Astrocyte (in vitro differentiated cells and primary cell): ENCODE measurements at regions not wholly inside any gene's neighbourhood (a gene's known extent, or its start where the extent isn't known, plus 50 kb on each side); places are given as distances from the start of the nearest gene placed in this dataset.
"Not testable (repeated sequence)": the region's sequence is repeated elsewhere in the genome, so short reads cannot be mapped to it uniquely, and the experiment has no call there.

ENCODE experiments used
- DNase-seq: peaks from one replicate; pipeline ENCODE4 v3.0.0-alpha.2; 2010; ENCODE audit warnings: low read depth
- FAIRE-seq: peaks from 2 replicates; lab custom pipeline; 2011; peaks lifted over from hg19 to GRCh38; lab: Jason Lieb, UNC
- H2AFZ ChIP-seq: 2 replicates; pipeline ENCODE4 v1.6.0; 2012; ENCODE audit warnings: low read depth, low read length, inconsistent platforms
- H3K27ac ChIP-seq: 2 replicates; pipeline ENCODE4 v1.5.1; 2011; ENCODE audit warnings: low read depth, low read length, inconsistent platforms
- H3K27me3 ChIP-seq: 2 replicates; pipeline ENCODE4 v1.6.0; 2011; ENCODE audit warnings: low read length, inconsistent platforms; ENCODE audit not compliant: insufficient read depth
- H3K36me3 ChIP-seq: 2 replicates; pipeline ENCODE4 v1.5.1; 2011; ENCODE audit warnings: low read length, inconsistent platforms; ENCODE audit not compliant: insufficient read depth
- H3K4me1 ChIP-seq: 2 replicates; pipeline ENCODE4 v1.5.1; 2011; ENCODE audit warnings: low read length, inconsistent platforms; ENCODE audit not compliant: insufficient read depth
- H3K4me2 ChIP-seq: 2 replicates; pipeline ENCODE4 v1.6.0; 2012; ENCODE audit warnings: low read length, inconsistent platforms
- H3K4me3 ChIP-seq: 2 replicates; pipeline ENCODE4 v1.5.1; 2011; ENCODE audit warnings: low read depth, mild to moderate bottlenecking, low read length, inconsistent platforms; ENCODE audit not compliant: insufficient read depth
- H3K79me2 ChIP-seq: 2 replicates; pipeline ENCODE4 v1.6.0; 2012; ENCODE audit warnings: mild to moderate bottlenecking, low read length, inconsistent platforms; ENCODE audit not compliant: insufficient read depth
- H3K9ac ChIP-seq: 2 replicates; pipeline ENCODE4 v1.6.0; 2012; ENCODE audit warnings: mild to moderate bottlenecking, low read length, inconsistent platforms
- H3K9me3 ChIP-seq: 2 replicates; pipeline ENCODE4 v1.5.1; 2012; ENCODE audit warnings: low read depth, mild to moderate bottlenecking, low read length, inconsistent platforms; ENCODE audit not compliant: insufficient read depth
- H4K20me1 ChIP-seq: 2 replicates; pipeline ENCODE4 v1.6.0; 2012; ENCODE audit warnings: low read length, inconsistent platforms; ENCODE audit not compliant: insufficient read depth
- H3K27ac Mint-ChIP-seq: one replicate; pipeline ENCODE4 v1.8.0; 2021; ENCODE audit warnings: mild to moderate bottlenecking, mixed read lengths; ENCODE audit not compliant: unreplicated experiment
- H3K27me3 Mint-ChIP-seq: one replicate; pipeline ENCODE4 v1.8.0; 2021; ENCODE audit warnings: low read depth, mixed read lengths; ENCODE audit not compliant: unreplicated experiment
- H3K36me3 Mint-ChIP-seq: one replicate; pipeline ENCODE4 v1.8.0; 2021; ENCODE audit warnings: low read depth, mixed read lengths; ENCODE audit not compliant: unreplicated experiment
- H3K4me1 Mint-ChIP-seq: one replicate; pipeline ENCODE4 v1.8.0; 2021; ENCODE audit warnings: low read depth, mixed read lengths; ENCODE audit not compliant: unreplicated experiment
- H3K4me3 Mint-ChIP-seq: one replicate; pipeline ENCODE4 v1.8.0; 2021; ENCODE audit warnings: mild to moderate bottlenecking, moderate library complexity, mixed read lengths; ENCODE audit not compliant: unreplicated experiment
- H3K9me3 Mint-ChIP-seq: one replicate; pipeline ENCODE4 v1.8.0; 2021; ENCODE audit warnings: mild to moderate bottlenecking, mixed read lengths; ENCODE audit not compliant: unreplicated experiment
- CTCF ChIP-seq: IDR thresholded peaks from 2 replicates; pipeline ENCODE4 v1.5.1; 2011; ENCODE audit warnings: low read depth, mild to moderate bottlenecking, inconsistent platforms, low read length, moderate library complexity; ENCODE audit not compliant: insufficient read depth
- EZH2 ChIP-seq: IDR thresholded peaks from 2 replicates; pipeline ENCODE4 v1.6.1; 2012; ENCODE audit warnings: mild to moderate bottlenecking, low read length, inconsistent platforms; ENCODE audit not compliant: insufficient read depth

DNA sequence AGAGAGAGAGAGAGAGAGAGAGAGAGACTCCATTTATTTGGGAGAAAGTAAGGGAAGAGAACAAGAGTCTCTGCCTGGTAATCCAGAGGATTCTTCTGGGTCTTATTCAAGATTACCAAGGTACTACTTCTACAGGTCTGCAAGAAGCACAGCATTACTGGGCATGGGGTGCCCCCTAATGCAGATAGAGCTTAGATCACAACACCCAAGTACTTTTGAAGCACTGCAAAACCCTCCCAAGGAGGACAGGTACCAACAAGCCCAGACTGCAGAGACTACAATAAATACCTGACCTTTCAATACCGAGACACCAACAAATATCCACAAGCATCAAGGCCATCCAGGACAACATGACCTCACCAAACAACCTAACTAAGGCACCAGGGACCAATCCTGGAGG lies 94.7 kb upstream of the PHF24 start:
- Histone ChIP-seq H3K27ac (no peak overlapping the region), H3K4me2 (no peak overlapping the region), H3K9me3 (no peaks in the 10 kb centered on the region), H3K79me2 (no peaks in the 10 kb centered on the region), H4K20me1 (no peaks in the 10 kb centered on the region), H3K36me3 (no peaks in the 10 kb centered on the region), H2AFZ (no peak overlapping the region), H3K4me1 (no peaks in the 10 kb centered on the region), H3K27me3 (peaks cover 2% of the 10 kb centered on the region), H3K4me3 (no peak overlapping the region), H3K9ac (no peak overlapping the region)
- TF ChIP-seq EZH2 (no peak), CTCF (no peak)
- Mint-ChIP-seq H3K36me3 (no peaks in the 10 kb centered on the region), H3K4me1 (no peaks in the 10 kb centered on the region), H3K27ac (no peak overlapping the region), H3K9me3 (peaks cover 15% of the 10 kb centered on the region), H3K4me3 (no peak overlapping the region), H3K27me3 (peaks cover 14% of the 10 kb centered on the region)
- DNase-seq = no peak
- no peak for FAIRE-seq

DNA sequence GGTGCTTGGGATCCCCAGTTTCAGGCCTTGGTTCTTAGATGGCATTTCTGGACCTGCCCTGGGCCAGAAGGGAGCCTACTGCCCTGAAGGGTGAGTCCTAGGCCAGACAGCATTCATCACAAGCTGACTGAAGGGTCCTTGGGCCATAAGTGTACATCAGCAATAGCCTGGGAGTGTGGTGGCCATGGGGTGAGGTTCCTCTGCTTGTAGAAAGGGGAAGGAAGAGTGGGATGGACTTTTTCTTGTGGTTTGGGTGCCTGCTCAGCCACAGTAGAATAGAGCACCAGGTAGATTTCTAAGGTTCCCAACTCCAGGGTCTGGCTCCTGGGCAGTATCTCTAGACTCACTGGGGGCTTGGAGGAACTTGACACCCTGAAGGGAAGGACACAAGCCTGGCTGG lies 95.2 kb upstream of the PHF24 start:
- DNase-seq = no peak
- no peaks in the 10 kb centered on the region for H3K36me3 ChIP-seq
- H3K9me3 ChIP-seq = no peaks in the 10 kb centered on the region
- no peak overlapping the region for H2AFZ ChIP-seq
- no peaks in the 10 kb centered on the region for H3K36me3 Mint-ChIP-seq
- no peak overlapping the region for H3K27ac Mint-ChIP-seq
- no peak for TF ChIP-seq CTCF
- TF ChIP-seq EZH2 = no peak
- H3K27me3 Mint-ChIP-seq = peaks cover 8% of the 10 kb centered on the region
- H3K4me3 Mint-ChIP-seq = no peak overlapping the region
- peaks cover 21% of the 10 kb centered on the region for H3K9me3 Mint-ChIP-seq
- no peaks in the 10 kb centered on the region for H3K4me1 Mint-ChIP-seq
- no peak overlapping the region for H3K4me2 ChIP-seq
- no peaks in the 10 kb centered on the region for H3K79me2 ChIP-seq
- H3K4me1 ChIP-seq = no peaks in the 10 kb centered on the region
- no peak overlapping the region for H3K4me3 ChIP-seq
- H3K9ac ChIP-seq = no peak overlapping the region
- H3K27me3 ChIP-seq = peaks cover 2% of the 10 kb centered on the region
- H3K27ac ChIP-seq = no peak overlapping the region
- no peak for FAIRE-seq
- no peaks in the 10 kb centered on the region for H4K20me1 ChIP-seq

- no peaks in the 10 kb centered on the region for H3K9me3 ChIP-seq
- no peaks in the 10 kb centered on the region for H3K36me3 ChIP-seq
- H3K9ac ChIP-seq = no peak overlapping the region
- peaks cover 22% of the 10 kb centered on the region for H3K9me3 Mint-ChIP-seq
- H3K4me1 ChIP-seq = no peaks in the 10 kb centered on the region
- DNase-seq (no peak), FAIRE-seq (no peak)
- H3K36me3 Mint-ChIP-seq = no peaks in the 10 kb centered on the region
- peaks cover 4% of the 10 kb centered on the region for H3K27me3 Mint-ChIP-seq
- no peak overlapping the region for H3K4me3 Mint-ChIP-seq
- H3K4me3 ChIP-seq = no peak overlapping the region
- no peaks in the 10 kb centered on the region for H3K79me2 ChIP-seq
- no peaks in the 10 kb centered on the region for H4K20me1 ChIP-seq
- no peaks in the 10 kb centered on the region for H3K27me3 ChIP-seq
- H3K27ac ChIP-seq = no peak overlapping the region
- H3K4me2 ChIP-seq = no peak overlapping the region
- H2AFZ ChIP-seq = no peak overlapping the region
- no peaks in the 10 kb centered on the region for H3K4me1 Mint-ChIP-seq
- TF ChIP-seq EZH2 (no peak), CTCF (no peak)
- H3K27ac Mint-ChIP-seq = no peak overlapping the region
Observed at GRCh38 chr9:34862043-34862442, 96.0 kb upstream of the PHF24 start.

GRCh38 chr9:34855016-34855415 lies 103.1 kb upstream of the PHF24 start:
- not testable (repeated sequence) for H3K4me3 ChIP-seq, H3K4me3 Mint-ChIP-seq, H4K20me1 ChIP-seq, H2AFZ ChIP-seq, H3K27ac ChIP-seq, H3K4me2 ChIP-seq, DNase-seq, FAIRE-seq, H3K27ac Mint-ChIP-seq, H3K79me2 ChIP-seq, H3K4me1 ChIP-seq, H3K36me3 Mint-ChIP-seq, H3K4me1 Mint-ChIP-seq, H3K9ac ChIP-seq, H3K9me3 ChIP-seq, H3K27me3 ChIP-seq, H3K36me3 ChIP-seq, H3K27me3 Mint-ChIP-seq
- peaks cover 19% of the 10 kb centered on the region for H3K9me3 Mint-ChIP-seq
